Endometrium (tissue), 2 donors: ENCODE measurements at regions not wholly inside any gene's neighbourhood (a gene's known extent, or its start where the extent isn't known, plus 50 kb on each side); places are given as distances from the start of the nearest gene placed in this dataset.

ENCODE experiments used
- FAIRE-seq: peaks from 2 replicates; lab custom pipeline; 2012; peaks lifted over from hg19 to GRCh38; lab: Jason Lieb, UNC
- donor health status: control.
- donor health status: control.

DNA sequence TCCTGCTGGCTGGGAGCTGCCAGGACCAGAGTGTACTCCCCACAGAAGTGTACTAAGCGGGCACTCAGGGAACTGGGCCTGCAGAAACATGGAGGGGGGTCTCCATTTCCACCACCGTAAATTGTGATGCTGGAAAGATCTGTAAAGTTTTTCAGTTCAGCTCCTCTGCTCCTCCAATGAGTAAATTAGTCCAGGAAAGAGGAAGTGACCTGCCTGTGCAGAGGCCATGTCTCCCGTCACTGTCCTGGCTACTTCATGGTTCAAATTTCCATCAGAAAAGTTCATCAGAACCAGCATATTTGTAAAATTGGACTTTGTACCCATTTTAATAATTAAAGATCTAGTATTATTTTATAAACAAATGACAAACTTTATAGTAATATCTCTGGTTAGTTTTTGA is 226.7 kb upstream of the THBS1 start:
- no peak for FAIRE-seq

DNA sequence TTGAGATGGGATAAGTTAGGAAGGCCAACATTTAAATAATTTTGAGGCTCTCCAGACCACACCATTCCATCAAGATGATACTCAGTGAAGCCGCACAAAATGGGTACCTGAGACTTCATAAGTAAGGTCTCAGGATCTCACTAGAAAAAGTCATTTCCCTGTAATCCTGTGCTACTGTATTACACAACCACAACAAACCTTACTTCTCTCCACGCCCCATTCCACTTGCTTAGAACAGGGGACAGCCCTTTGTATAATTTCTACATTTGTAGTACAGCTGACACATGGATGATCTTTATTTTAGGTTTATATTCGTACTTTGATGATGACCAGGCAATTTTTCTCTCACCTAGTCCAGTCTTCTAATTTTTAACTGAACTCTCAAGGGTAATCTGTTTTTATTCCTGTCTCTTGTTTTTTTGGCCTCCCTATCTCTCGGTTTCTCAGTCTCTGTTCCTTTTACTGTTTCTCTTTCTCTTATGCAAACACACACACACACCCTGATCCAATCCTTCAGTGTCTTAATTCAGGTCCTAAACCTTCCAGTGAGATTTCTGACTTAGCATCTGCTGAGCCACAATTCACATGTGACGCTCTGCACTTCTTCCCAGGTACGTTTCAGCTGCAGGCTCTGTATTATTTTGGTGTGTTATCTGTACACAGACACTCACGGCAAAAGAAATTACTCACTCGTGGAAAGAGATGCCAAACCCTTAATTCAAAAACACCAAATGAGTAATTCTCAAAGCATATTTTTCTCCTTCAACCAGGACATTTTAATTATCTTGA is 223.2 kb upstream of the THBS1 start:
- no peak for FAIRE-seq

DNA sequence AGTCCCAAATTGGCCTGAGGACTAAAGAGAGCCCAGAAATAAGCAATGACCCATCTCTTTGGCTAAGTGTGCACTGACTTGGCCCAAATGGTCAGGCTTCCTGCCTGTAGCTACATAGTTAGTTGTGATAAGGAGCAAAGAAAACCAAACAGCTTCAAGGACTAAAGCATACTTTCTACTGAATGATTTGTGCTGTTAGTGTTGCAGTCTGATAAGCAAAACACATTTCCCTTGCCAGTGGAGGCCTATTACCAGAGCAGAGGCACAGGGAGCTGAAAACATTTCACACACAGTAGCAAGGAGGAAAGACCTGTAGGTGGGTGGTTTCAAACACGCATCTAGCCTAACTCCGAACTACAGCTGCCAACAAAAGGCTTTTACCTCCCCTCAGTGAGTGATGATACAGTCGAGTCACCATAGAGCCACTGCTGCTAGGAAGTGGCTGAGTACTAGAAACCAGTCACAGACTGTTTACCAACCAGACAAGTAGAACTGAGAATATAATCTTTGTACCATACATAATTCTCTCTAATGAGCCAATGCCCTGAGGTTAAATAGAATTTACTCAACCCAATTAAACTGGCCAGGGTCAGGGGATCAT is 222.3 kb upstream of the THBS1 start:
- FAIRE-seq: no peak

DNA sequence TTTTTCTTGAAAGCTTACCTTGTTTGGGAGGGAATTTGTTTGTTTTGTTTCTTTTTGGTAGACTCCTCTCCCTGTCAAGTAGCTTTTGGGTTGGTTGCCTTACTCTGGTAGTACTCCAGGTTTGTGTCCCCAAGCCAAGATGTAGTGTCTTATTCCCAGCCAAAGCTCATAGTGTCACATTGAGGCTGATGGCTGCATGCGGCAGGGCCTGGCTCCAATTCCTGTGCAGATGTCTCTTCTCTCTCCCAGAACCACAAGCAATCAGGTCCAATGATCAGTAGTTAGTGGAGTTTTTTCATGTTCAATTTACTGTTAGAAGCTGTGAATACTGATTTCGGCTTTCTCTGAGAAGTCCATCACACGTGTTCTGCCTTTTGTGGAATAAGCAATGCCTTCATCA is 221.1 kb upstream of the THBS1 start:
- no peak for FAIRE-seq

DNA sequence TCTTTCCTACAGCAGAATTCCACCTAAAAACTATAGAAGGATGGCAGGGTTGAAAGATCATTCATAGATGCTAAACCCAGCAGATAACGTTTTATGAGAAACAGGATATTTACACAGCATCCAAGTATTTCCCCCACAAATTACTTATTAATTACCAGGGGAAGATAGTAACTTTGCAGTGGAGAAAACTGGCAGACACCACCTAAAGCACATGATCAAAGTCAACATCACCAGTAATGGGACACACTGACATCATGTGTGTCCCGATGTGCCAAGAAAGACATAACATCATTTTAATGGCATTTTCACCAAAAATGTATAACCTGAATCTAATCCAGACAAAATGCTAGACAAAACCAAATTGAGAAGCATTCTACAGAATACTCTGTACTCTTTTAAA is 220.4 kb upstream of the THBS1 start:
- FAIRE-seq: no peak

DNA sequence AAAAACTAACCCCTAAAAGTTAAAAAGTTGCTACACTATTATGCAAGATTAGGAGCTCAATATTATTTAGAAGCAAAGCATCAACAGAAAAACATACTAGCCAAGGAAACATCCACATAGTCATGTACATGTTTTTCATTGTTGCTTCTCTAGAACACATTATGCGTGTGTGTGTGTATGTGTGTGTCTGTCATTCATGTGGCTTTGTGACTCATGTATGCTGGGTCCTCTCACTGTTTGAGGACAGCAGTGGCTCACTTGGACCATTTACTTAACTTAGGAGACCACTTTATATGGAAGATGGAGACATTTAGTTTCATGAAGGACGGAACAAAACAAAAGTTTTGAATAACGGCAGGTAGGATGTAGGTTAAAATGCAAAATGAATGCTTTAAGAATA is 219.4 kb upstream of the THBS1 start:
- FAIRE-seq: no peak

DNA sequence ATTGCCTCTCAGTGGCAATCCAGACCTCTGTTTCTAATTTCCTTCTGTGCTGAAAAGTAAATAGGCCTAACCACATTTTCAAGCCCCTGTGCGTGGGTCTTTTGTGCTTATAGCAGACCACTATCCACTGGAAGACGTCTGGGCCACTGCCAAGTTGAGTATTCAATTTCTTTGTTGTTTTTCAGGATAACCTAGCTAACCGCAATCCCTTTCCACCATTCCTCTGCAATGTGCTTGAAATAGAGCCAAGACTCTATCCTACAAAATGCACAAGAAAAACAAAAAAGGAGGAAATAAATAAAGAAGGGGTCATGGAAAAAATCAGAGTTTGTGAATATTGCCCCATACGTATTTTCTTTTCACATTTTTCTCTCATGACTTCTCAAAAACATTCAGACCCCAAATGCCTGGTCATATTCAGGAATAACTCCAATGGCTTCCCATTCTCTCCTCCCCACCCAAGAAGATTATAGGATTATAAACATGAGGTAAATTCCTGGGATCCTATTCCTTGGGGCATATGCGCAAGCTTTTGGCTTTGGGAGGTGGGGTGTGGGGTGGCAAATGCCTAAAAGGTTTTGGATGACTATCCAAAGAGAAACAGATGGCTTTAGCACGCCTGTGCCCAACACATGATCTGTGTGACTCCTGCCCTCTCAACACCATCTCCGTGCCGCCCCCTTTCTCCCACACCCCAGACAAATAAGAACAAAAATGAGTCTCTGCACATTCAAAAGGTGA is 217.9 kb upstream of the THBS1 start:
- FAIRE-seq: peak; percentile 79

DNA sequence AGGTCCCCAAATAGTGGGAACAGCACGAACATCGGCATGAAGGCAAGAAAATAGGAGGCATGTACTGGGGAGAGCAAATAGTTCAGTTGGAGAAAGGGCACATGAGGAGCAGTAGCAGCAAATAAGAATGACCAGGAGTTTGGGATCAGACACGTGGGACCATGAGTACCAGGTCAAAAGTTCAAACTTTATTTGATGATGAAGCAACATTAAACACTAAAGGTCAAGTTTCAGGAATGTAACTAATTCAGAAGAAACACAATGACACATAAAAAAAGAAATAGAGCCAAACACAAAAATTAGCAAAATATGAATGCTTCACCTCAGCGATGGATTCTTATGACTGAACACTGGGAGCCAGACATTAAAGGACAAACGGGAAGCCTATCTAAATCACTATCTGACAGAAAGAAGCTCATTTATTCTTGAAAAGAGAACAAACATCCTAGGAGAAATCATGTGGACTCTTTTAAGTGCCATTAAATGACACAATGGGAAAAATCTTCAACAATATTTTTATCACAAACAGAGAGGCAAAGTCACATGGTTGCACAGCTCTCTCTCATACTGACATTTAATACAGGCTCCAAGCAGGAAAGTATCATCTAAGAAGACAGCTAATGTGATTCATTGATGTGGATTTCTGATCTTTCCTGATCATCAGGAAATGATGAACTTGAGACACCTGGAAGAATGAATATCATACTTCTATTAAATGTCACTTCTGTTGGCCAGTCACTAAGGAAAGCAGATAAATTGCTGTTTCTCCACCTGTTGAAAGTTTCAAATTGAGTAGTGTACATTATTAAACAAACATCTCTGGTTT is 216.9 kb upstream of the THBS1 start:
- peak; percentile 93 for FAIRE-seq

DNA sequence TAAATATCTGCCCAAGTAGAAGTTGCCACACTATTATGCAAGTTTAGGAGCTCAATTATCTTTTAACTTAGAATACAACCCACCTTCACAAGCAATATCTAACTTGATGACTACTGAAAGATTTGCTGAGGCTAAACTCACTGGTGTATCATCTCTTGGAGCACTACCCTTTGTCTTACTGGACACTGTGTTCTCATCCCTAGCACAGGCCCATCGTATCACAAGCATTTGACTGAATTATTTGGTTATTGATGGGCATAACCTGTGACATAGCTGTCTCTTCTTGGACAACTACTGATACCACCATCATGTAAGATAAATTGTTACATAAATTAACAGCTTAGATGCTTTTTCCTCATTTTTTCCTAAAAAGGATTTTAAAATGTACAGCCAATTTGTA is 216.2 kb upstream of the THBS1 start:
- FAIRE-seq: no peak

DNA sequence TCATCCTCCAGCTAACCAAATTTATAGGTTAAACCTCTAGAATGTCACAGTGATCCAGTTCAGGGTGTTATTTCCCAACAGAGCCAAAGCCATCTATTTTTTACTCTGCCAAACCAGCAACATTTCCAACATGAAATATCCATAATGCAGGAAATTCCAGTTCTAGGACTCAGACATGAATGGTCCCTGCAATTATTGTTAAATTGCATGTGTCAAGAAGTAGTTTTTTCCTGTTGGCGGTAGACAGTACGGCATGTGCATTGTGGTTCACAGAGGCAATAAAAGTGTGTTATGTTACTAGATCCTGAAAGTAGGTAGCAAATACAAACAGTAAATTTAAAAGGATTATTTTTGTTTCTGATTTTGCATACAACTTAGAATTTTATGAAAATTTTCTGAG is 215.7 kb upstream of the THBS1 start:
- no peak for FAIRE-seq

DNA sequence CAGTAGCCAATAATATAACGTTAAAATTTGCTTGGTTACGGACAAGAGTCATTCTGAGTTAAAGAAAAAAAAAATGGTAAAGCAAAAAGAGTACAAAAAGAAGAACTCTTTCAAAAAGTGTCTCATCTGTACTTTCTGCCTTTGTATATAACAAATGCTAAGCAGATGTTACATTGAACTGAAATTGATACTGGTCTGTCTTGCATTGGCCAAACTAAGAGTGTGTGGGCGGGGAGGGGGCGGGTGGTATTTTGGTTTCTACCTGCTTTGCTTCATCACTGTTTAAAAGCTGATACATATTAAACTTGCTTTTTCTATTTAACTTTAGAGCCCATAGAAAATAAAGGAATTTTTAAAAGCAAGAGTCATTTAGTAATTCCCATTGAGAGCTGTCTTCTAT is 215.0 kb upstream of the THBS1 start:
- FAIRE-seq: no peak

DNA sequence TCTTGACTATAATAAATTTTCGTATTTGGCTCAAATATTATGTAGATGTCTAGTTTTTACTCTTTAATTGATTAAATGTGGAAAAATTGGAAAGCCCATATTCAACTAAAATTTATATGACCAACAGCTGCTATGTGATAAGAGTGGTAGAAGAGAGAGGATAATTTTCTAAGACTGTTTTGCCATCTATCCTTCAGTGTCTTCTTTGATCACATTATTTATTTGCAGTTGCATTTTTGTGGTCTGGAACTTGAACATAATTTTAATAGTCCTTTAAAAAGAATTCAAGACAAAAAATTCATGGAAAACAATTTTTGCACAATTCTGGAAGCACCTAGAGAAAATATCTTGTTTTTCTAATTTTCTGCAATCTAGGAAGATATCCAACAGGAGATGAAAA is 213.3 kb upstream of the THBS1 start:
- no peak for FAIRE-seq

DNA sequence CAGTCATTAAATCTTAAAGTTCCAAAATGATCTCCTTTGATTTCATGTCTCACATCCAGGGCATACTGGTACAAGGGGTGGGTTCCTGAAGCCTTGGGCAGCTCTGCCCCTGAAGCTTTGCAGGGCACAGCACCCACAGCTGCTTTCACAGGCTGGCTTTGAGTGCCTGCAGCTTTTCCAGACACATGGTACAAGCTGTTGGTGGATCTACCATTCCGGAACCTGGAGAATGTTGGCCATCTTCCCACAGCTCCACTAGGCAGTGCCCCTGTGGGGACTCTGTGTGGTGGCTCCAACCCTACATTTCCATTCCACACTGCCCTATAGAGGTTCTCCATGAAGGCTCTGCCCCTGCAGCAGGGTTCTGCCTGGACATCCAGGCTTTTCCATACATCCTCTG is 211.1 kb upstream of the THBS1 start:
- no peak for FAIRE-seq

DNA sequence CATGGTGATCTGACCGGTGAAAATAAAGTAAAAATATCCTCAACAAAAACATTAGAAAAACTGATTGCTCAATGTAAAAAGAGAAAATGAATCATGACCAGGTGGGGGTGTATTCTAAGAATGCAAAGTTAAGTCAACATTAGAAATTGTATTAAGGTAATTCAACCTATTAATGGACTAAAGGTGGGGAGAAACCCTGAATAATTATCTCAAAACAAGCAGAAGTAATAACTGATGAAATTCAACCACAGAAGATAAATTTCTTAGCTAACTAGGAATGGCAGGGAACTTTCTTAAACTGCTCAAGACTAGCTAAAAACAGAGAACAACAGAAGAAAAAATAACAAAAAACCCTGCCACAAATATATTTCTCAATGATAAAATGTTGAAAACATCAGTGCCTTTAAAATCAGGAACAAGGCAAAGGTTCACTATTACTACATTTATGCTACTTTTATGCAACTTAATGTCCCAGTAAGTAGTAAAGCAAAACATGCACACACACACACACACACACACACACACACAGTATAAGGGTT is 204.4 kb upstream of the THBS1 start:
- FAIRE-seq: no peak

DNA sequence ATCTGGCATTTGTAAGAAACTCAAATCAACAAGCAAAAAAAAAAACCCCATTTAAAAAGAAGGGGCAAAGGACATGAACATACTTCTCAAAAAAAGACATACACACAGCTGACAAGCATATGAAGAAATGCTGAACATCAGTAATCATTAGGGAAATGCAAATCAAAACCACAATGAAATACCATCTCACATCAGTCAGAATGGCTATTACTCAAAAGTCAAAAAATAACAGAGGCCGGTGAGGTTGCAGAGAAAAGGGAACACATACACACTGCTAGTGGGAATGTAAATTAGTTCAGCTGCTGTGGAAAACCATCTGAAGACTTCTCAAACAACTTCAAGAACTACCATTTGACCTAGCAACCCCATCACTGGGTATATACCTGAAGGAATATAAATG is 199.4 kb upstream of the THBS1 start:
- FAIRE-seq: no peak

DNA sequence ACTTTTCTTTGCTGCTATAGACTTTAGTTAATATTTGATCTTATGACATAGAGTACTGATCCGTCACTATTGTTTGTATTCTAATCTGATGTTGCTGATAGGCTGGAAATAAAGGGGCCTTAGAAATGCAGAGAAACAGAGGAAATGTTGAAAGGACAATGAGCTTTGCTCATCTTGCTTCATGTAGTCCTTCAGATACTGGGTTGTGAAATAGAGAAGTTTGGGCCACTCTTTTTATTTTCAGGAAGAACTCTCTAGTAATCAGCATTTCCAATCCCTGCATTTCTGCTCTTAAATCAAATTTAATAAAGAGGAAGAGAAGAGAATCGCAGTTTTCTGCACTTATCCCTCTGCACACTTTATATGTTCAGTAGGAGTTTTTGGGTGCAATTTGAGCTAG is 192.8 kb upstream of the THBS1 start:
- FAIRE-seq: no peak

DNA sequence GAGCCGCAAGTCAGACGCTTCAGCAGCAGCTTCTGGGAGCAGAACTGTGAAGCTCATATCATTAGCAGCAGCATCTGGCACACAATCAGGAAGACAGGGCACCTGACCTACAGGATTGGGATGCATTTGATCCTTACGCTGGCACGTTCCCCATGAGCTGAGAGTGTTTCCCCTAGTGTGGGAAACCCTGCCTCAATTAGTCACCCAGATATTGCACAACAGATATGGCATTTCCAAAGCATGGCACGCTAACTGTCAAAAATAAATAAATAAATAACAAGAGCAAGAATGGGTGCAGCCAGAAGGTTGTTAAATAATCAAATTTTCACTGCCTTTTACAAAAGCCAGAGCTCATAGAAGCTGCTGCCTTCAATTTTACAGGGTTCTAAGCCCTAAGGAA is 189.6 kb upstream of the THBS1 start:
- no peak for FAIRE-seq

DNA sequence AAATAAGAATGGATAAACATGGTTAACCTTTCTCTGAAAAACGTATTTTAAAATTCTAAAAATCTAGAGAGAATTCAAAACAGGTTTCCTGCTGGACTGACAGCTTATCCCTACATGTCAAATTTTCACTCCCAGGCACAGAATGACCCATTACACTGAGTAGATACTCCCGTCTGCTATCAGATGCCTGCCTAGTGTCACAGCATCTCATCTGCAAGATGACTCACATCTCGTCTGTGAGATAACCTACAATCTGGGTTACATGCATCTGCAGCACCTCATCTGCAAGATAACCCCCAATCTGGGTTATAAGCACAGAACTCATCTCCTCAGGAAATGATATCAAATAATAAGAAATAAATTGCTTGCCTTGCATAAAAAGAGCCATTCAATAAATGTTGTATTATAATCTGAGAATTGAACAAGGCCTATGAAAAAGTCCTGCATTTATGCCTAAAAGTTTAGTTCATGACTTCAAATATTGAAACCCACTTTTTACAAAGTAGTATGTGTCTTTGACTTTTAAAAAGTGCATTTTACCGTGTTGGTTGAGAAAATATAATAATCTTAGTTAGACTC is 188.3 kb upstream of the THBS1 start:
- no peak for FAIRE-seq

DNA sequence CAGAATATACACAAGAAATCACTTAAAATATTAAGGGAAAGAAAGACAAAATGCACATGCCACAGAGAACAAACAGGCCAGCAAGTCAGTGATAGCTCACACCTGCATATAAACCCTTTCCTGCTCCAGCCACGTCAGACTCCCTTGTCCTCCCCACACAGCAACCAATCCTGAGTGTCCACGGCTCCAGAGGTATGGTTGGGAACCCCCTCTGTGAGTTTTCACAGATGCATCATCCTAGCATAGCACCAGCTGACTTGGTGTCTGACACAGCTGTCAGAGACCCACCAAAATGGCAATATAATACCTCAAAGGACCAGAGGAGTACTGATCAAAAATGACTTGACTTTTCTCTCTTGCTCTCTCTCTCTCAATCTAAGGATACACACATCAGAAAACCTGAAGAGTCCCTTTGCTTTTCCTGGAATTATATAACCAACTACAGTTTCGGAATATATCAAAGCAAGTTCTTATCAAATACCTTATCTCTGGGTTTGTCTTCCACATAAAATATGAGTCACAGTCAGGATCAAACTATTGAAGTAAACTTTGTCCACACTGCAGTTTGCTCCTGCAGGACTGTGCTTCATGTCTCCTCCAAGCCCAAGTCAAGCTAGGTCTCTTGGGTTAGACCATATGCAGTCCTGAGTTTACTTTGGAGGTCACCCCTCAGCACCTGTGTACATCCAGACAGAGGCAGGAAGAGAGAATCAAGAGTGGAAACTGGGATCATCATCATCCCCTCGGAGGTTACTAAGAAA is 187.1 kb upstream of the THBS1 start:
- no peak for FAIRE-seq

DNA sequence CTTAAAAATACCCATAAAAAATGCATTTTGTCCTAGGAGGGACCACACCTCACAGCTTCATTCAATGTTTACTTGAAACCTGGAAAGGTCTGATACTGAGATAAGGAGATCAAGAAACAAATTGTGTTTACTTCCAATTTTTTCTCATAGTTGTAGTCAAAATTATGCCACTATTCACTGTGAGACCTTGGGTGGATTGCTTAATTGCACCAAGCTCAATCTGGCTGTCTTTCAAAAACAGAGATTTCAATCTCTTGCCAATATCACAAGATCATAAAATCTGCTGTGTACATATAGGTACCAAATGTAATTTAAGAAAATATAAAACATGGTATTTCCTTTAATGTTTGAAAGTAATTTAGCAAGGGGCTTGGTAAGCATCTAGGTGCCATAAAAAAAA is 186.4 kb upstream of the THBS1 start:
- no peak for FAIRE-seq

DNA sequence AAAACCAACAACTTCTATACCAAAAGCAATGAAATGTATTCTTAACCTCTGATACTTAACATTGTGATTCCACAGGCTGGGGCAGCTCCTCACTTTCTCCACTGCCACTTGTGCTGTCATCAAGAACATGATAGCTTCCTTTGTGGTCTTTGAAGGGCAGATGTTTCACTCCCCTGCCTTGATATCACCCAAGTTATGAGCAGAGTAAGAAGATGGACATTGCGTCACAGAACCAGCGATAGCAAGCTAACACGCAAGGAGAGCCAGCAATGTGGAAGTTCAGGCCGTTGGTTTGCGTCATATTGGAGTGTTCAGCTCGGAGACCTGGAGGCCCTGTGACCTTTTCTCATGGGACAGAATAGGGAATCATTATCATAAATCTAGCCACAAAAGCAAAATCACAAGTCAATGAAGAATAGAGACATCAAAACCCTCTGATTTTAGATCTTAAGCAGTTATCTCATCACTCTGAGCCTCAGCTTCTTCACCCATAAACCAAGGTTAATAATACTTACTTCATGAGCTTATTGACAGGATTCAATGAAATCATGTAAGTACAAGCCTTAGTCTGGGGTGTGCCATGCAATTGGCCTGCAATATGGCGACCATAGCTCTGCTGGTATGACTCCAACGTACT is 183.8 kb upstream of the THBS1 start:
- no peak for FAIRE-seq
